HG03432 (cell line): ENCODE measurements at regions not wholly inside any gene's neighbourhood (a gene's known extent, or its start where the extent isn't known, plus 50 kb on each side); places are given as distances from the start of the nearest gene placed in this dataset.
"Not testable (repeated sequence)": the region's sequence is repeated elsewhere in the genome, so short reads cannot be mapped to it uniquely, and the experiment has no call there.

Source experiments
- ATAC-seq: cut with Tn5 transposase; IDR thresholded peaks from one replicate; pipeline ENCODE4 v1.9.1; 2021; ENCODE audit warnings: mild to moderate bottlenecking, moderate library complexity; ENCODE audit not compliant: unreplicated experiment

DNA sequence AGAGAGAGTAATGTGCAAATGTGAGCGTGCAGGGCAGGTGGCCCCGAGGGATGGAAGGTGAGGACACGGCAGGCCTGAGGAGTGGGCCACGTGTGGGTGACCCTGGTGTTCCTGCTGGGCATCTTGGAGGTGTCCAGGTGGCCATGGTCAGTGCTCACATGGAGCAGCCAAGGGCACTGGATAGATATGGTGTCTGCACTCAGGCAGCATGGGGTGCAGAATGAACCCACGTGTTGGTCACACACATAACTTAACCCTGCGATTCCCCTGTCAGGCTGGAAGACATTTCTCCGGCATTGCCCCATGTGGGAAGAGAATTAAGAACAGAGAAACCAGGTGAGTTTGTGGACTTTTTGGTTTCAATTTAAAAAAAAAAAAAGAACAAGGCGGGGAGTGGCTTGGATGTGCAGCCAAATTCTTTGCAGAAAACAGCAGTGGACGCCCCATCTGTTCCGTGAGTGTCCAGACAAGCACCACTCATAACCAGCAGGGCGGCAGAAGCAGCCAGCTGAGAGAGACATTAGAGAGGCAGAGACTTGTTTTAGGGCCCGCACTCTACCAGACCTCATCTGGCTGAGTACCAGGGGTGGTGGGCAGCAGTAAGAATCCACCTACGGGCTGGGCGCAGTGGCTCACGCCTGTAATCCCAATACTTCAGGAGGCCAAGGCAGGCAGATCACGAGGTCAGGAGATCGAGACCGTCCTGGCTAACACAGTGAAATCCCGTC lies 249.8 kb downstream of the ACKR3 start:
- no peak for ATAC-seq

GRCh38 chr2:236820763-236821344 lies 251.2 kb downstream of the ACKR3 start:
- no peak for ATAC-seq

DNA sequence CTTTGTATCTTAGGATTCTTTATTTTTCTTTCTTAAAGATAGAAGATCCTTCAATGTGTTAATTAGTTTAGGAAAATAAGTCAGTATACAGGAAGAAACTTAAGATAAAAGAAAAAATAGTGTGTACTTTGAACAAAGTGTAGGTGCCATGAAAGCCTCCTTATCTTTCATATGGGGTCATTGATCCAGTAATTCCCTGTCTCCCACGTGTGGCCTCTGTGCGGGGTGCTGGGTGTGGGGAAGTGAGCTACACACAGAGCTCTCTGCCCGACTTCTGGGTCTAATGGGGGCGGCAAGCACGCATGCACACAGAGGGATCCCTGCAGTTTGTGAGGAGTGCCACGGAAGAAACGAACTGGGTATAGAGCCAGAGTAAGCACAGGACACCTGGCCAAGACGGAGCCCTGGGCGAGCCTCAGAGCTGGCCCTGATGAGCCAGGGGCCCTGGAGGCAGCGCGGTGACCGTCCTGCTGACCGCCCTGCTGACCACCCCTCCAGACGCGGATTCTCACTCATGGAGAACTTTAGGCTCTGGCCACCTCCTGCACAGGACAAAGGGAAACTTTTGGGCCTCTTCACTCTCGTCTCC lies 253.5 kb downstream of the ACKR3 start:
- ATAC-seq = no peak

DNA sequence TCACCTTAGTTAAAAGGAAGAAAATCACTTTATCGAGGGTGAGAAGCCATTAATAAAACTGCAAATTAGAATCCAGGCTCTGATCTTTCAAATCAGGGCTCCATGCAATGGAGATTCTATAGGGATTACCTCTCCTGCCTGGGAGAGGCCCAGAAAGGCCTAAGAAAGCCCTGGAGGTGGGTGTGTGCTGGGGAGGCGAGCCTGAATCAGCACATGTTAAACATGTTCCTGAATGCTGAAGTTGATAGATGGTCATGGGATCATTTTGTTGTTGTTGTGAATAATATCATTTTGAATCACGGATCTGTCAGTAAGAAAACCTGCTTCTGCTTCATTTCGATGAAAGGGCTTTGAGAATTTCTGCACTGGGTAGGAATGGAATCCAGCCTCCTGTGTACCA lies 254.3 kb downstream of the ACKR3 start:
- no peak for ATAC-seq

DNA sequence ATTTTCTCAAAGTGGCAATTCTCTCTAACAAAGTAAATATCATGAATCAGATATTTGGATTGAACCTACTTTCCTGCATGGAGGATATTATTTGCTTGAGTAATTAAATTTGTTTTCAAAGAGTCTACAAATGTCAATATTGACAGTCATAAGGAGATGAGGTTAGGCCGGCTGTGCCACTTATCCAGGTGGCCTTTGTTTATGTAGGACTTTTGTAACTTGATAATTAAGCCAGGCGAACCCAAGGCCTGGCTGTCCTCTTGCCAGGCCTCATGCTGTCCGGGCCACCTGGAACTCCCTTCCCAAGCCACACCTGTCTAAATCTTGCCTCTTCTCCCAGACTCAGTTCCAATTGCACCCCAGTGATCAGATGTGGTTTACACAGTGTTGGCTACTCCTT lies 255.2 kb downstream of the ACKR3 start:
- no peak for ATAC-seq

DNA sequence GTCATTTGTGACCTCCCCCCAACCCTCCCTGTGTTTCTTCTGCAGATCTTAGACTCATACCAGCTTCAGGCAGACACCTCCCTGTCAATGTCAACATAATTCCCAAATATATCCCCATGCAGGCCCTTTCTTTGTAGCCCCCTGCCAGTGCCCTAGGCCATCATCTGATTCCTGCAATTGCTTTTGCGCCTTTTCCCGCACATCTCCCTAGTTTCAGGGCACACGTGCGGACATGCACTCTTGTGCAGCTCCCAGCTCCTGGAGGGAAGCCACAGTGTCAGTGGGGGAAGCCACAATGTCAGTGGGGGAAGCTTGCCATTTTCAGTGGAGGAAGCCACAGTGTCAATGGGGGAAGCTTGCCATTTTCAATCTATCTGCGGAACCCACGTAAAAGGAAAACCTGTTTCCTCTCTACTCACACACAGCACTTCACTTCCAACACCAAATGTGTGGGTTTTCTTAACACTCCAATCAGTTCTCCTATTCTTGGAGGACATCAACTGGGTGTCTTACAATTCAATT lies 256.4 kb downstream of the ACKR3 start:
- no peak for ATAC-seq

- ATAC-seq = no peak
Observed at GRCh38 chr2:236826606-236827156, 257.1 kb downstream of the ACKR3 start.

GRCh38 chr2:236827997-236828396 lies 257.7 kb upstream of the COPS8 start:
- no peak for ATAC-seq

DNA sequence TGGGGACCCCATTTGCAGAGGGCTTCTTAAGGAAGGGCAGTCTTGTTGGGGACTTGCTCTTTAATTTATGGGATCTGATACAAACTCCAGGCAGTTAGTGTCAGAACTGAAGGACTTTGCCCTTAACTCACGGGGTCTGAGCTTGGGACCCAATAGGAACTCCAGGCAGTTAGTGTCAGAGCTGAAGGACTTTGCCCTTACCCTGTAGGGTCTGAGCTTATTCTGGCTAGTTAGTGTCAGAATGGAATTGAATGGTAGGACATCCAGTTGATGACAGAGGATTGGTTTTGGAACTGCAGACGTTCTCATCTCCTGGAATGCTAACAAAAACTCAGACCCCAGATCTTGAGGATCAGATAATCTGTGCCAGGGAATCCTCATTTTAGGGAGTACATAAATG lies 256.9 kb upstream of the COPS8 start:
- no peak for ATAC-seq

DNA sequence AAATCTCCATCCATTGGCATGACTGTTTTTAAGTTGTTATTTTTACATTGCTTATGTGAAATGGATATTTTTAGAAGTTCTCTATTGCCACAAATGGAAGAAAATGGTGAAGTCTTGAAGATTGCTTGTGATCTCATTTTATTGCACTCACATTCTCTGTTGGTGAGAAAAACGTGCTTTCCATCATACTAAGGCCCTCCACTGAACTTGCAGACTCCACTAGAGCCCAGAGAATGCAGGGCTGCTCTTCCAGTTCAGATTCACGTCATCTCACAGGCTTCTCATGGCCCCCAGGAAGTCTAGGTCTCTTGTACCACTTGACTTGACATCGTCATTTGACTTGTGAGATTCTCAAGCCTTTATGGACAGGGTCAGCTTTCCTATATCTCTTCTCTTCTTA lies 254.8 kb upstream of the COPS8 start:
- no peak for ATAC-seq

GRCh38 chr2:236831698-236832097 lies 254.0 kb upstream of the COPS8 start:
- ATAC-seq = no peak

DNA sequence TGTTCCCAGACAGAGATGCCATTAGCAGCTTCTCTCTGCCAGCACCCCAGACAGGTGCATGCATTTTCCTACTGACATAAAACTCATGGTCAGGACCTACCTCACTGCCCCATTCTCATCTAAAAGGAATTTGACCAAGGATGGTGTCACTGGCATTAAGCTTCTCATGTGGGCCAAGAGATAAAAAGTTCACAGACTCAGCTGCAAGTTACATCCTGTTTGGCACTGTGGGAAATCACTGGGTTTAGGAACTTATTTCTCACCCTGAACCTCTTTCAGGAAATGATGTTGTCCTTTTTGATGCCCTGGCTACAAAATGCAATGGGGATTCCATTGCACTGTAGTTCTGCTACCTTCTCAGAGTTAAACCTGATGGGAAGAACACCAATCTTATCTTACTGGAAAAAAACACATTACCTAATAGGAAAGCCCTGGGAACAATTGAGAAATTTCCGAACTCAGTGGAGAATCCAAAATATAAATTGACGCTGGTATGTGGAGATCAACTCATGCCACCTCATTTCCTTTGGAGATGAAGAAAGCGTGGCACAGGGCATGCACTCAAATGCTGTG lies 252.1 kb upstream of the COPS8 start:
- ATAC-seq = no peak

DNA sequence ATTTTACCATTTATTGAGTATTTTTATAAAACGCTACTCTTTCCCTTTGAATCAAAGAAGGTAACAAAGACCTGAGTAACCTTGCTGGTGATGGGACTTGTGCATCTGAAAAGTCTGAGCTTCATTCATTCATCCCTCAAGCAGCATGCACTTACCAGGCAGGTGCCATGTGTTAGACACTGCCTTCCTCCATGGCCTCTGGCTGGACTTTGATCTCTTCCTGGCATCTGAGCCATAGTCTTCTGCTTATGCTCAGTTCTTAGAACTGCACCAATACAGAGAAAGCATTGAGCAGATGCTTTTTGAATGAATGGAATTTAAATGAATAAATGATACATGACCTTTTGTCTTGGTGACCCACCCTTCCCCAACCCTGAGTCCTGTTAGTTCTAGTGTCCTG lies 251.4 kb upstream of the COPS8 start:
- no peak for ATAC-seq

DNA sequence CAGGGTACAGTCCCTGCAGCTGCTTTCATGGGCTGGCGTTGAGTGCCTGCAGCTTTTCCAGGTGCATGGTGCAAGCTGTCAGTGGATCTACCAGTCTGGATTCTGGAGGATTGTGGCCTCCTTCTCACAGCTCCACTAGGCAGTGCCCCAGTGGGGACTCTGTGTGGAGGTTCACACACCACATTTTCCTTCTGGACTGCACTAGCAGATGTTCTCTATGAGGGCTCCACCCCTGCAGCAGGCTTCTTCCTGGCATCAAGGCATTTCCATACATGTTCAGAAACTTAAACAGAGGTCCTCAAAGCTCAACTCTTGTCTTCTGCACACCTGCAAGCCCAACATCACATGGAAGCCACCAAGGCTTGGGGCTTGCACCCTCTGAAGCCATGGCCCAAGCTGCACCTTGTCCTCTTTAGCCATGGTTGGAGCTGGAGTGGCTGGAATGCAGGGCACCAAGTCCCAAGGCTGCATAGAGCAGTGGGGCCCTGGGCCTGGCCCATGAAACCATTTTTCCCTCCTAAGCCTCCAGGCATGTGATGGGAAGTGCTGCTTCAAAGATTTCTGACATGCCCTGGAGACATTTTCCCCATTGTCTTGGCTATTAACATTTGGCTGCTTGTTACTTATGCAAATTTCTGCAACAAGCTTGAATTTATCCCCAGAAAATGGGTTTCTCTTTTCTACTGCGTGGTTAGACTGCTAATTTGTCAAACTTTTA lies 250.2 kb upstream of the COPS8 start:
- no peak for ATAC-seq

GRCh38 chr2:236836028-236836427 lies 249.7 kb upstream of the COPS8 start:
- not testable (repeated sequence) for ATAC-seq

GRCh38 chr2:236840215-236840614 lies 245.5 kb upstream of the COPS8 start:
- ATAC-seq = no peak

GRCh38 chr2:236840857-236841256 lies 244.8 kb upstream of the COPS8 start:
- no peak for ATAC-seq

DNA sequence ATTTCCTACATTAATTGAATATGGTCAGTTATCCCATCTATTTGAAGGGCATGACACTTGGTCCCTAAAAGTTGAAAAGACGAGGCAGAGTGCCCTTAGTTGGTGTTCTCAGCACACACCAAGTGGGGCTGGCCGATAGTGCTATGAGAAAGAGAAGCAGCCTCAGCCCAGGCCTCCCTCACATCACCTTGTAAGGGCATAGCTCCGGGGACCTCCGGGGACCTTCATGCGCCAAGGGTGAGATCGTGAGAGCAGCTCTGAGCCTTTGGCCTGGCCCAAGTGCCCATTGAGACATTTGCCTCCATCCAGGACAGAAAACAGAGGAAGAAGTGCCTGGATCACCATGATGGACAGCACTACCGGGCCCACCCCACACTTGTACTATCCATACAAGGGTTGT lies 244.3 kb upstream of the COPS8 start:
- no peak for ATAC-seq

DNA sequence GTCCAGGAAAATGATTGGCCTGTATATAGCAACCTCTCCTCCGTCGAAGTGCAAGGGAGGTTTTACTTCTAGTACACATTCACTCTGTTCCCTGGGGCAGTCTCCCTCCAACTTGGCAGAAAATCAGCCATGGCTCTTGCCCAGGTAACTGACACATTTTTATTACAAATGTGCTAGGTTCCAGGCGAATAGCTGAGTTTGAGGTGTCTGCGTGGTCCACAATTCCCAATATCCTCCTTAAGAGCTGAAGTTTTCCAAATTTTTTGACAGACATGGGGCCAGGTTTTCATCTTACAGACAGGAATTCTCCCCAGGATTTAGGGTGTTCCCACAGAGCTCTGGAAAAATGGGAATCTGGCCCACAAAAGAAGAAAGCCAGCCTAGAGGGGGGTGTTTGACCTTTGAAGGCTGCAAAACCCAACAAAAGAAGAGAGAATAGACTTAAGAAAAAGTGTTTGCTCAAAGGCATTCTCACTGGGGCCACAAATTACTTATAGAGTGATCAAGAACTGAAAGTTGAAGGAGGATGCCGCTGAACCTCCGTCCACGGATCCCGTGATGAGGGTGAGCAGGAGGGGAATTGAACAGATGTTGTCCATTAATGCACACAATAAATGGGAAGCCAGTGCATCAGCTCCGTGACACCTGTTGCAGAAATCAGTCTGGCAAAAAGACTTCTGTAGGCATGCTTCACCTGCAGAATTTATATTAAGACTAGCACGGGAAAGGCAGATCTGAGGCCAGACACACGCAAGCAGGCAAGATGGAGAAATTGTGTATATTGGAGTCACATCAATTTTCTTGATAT lies 242.3 kb upstream of the COPS8 start:
- ATAC-seq = no peak

- ATAC-seq = no peak
Observed at GRCh38 chr2:236844711-236845110, 241.0 kb upstream of the COPS8 start.
